HG03175 (cell line): ENCODE measurements at regions not wholly inside any gene's neighbourhood (a gene's known extent, or its start where the extent isn't known, plus 50 kb on each side); places are given as distances from the start of the nearest gene placed in this dataset.
"Not testable (repeated sequence)": the region's sequence is repeated elsewhere in the genome, so short reads cannot be mapped to it uniquely, and the experiment has no call there.

ENCODE experiments used
- ATAC-seq: cut with Tn5 transposase; IDR thresholded peaks from one replicate; pipeline ENCODE4 v1.9.1; 2021; ENCODE audit warnings: mild to moderate bottlenecking, moderate library complexity; ENCODE audit not compliant: unreplicated experiment

GRCh38 chr3:13195374-13195773, 122.1 kb upstream of the IQSEC1 start:
- no peak for ATAC-seq

GRCh38 chr3:13194285-13195209, 121.3 kb upstream of the IQSEC1 start:
- no peak for ATAC-seq

- no peak for ATAC-seq
Measured at GRCh38 chr3:13193320-13194284, 120.4 kb upstream of the IQSEC1 start.

GRCh38 chr3:13192471-13193213, 119.4 kb upstream of the IQSEC1 start:
- ATAC-seq = no peak

- no peak for ATAC-seq
Measured at GRCh38 chr3:13191016-13191415, 117.8 kb upstream of the IQSEC1 start.

- ATAC-seq = no peak
Measured at GRCh38 chr3:13190378-13190765, 117.1 kb upstream of the IQSEC1 start.

- no peak for ATAC-seq
Measured at GRCh38 chr3:13189639-13190377, 116.6 kb upstream of the IQSEC1 start.

- no peak for ATAC-seq
Measured at GRCh38 chr3:13188975-13189374, 115.7 kb upstream of the IQSEC1 start.

GRCh38 chr3:13188181-13188779, 115.1 kb upstream of the IQSEC1 start:
- ATAC-seq = no peak

GRCh38 chr3:13187593-13187992, 114.4 kb upstream of the IQSEC1 start:
- no peak for ATAC-seq

GRCh38 chr3:13186435-13186815, 113.2 kb upstream of the IQSEC1 start:
- no peak for ATAC-seq

GRCh38 chr3:13185737-13186434, 112.7 kb upstream of the IQSEC1 start:
- ATAC-seq = no peak

GRCh38 chr3:13179582-13180210, 106.5 kb upstream of the IQSEC1 start:
- ATAC-seq = not testable (repeated sequence)

- no peak for ATAC-seq
Measured at GRCh38 chr3:13179181-13179580, 106.0 kb upstream of the IQSEC1 start.

GRCh38 chr3:13178107-13178506, 104.9 kb upstream of the IQSEC1 start:
- ATAC-seq = no peak

GRCh38 chr3:13177641-13178040, 104.4 kb upstream of the IQSEC1 start:
- ATAC-seq = no peak

GRCh38 chr3:13177236-13177635, 104.0 kb upstream of the IQSEC1 start:
- ATAC-seq = no peak

- ATAC-seq = no peak
Measured at GRCh38 chr3:13176445-13176844, 103.2 kb upstream of the IQSEC1 start.

GRCh38 chr3:13174803-13175135, 101.5 kb upstream of the IQSEC1 start:
- ATAC-seq = no peak
